Stimulated activated CD4-positive, alpha-beta T cell treated with anti-CD3 and anti-CD28 coated beads, TNF-alpha, amount 100 ng/mL, for 48 hours (primary cell): ENCODE measurements at regions not wholly inside any gene's neighbourhood (a gene's known extent, or its start where the extent isn't known, plus 50 kb on each side); places are given as distances from the start of the nearest gene placed in this dataset.
"Not testable (repeated sequence)": the region's sequence is repeated elsewhere in the genome, so short reads cannot be mapped to it uniquely, and the experiment has no call there.

ENCODE experiments used
- DNase-seq, 3 donors: peaks; one replicate each; pipeline ENCODE4 v3.0.0-alpha.2; 2020; ENCODE audit warnings: low read depth in 3 of 3

DNA sequence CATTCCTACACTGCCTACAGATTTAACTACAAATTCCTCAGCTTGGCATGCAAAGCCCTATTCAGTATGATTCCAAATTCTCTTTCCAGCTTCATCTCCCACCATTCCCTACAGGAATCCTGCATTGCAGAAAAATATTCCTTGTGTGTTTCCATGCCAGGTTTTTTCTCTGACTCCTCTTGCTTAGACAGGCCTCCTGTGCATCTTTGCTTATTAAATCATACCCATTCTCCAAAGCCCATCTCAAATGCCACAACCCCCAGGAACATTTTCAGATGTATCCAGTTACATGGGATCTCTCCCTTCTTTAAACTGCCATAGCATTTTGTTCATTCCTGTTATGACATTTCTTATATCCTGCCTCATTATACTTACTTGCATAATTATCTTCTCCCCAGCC, 106.4 kb upstream of the GRIA3 start:
- no peak for DNase-seq

DNA sequence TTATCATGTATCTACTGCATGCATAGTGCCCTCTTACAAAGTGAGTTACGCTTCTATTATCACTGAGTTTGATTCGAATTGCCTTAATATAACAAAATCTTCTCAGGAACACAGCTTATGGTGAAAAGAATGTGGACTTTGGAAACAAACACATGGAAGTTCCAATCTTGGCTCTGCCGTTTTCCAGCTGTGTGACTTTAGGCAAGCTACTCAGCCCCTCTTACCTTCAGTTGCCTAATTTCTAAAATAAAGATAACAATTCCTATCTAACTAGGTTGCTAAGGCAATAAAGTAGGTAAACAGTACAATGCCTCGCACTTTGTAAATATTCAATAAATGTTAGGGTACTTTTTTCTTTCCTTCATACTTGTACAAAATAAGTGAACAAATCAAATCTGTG, 104.0 kb upstream of the GRIA3 start:
- no peak for DNase-seq

DNA sequence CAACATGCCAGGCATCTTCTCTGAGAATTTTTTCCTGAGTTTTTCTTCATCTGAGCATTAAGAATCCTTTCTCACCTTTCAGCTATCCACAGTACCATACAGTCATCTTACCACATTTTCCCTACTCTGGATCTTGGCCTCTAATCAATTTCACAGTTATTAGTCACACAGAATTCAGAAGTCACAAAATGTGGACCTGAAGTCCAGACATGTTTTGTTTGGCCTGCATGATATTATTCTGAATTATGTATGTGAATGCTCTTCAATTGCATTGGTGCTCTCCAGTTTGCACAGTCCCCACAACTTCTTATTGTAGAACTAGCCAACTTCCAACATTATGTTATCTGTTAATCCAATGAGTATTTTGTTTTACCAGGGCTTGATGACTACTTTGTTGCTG, 102.3 kb upstream of the GRIA3 start:
- no peak for DNase-seq

DNA sequence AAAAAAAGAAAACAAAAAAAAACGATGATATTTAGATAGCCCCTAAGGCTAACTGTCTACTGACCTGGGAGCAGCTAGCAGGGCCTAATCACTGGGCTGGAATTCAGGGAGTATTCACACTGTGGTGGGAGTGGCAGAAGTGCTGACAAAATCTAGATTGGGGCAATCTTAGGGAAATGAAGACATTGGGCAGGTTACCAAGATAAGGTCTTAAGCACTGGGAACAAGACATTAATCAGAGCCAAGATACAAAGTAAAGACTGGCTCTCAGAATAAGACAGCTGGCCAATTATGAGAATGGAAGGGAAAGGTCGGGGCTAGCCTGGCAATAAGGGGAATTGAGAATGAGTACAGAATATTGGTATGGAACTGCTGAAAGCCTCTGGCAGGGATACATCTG, 100.2 kb upstream of the GRIA3 start:
- DNase-seq, result no peak

DNA sequence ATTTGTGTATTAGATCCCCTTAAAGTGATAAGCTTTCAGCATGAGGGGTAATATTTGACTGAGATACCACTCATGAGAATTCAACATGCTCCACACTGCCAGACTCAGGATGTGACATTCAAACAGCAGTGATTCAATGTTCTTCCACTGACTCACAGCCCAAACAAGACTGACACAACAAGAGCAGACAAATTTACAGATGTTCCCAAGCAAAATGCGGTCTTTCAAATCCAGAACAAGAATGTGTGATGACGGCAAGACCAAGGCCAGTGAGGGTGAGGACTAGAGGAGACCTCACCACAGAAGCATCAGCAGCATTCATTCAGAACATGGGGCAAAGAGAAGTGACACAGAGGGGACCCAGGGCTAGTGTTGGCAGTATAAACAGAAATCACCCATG, 99.3 kb upstream of the GRIA3 start:
- DNase-seq, result no peak

DNA sequence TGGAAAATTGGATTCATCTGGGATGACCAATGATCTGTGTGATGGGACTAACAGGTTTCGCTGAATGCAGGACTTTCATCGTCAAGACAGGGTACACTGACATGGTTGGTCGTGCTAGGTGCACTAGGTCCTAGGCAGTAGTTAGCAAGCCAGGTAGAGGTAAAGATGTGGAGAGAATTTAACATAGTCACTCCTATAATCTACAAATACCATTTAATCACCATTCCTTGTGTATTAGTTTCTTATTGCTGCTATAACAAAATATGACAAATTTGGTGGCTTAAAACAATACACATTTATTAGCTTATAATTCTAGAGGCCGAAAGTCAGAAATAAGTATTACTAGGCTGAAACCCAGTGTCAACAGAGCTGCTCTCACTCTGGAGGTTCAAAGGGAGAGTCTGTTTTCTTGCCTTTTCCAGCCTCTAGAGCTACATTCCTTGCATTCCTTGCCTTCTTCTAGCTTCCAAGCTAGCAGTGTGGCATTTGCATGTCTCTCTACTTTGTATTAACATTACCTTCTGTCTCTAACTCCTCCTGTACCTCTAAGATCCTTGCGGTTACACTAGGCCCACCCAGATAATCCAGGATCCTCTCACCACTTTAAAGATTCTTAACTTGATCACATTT, 98.7 kb upstream of the GRIA3 start:
- DNase-seq, result no peak

DNA sequence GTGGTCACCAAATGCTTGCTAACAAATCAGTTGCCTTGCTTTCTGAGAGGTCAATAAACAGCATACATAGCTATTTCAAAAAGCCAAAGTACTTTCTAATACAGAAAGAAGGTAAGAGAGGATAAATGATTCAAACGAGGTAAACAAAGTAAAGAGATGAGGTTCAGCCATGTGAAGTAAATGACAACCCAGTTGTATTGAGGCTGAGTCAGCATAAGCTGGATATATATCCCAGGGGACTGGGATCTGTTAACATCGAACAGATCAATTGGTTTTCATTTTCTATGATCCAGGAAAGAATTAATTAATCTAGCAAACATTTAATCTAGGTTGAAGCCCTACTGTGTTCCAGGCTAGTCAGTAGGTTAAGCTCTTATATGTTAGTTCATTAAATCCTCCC, 97.3 kb upstream of the GRIA3 start:
- no peak for DNase-seq

DNA sequence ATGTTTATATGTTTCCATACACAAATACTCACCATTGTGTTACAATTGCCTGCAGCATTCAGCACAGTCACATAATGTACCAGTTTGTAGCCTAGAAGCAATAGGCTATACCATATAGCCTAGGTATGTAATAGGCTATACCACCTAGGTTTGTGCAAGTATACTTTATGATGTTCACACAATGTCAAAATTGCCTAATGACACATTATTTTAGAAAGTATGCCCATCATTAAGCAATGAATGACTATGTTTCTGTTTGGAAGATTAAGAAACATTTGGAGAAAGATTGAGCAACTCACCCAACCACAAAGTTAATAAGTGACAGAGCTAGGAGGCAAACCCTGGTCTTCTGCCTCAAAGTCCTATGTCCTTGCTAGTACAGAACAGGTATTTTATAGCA, 96.8 kb upstream of the GRIA3 start:
- no peak for DNase-seq

DNA sequence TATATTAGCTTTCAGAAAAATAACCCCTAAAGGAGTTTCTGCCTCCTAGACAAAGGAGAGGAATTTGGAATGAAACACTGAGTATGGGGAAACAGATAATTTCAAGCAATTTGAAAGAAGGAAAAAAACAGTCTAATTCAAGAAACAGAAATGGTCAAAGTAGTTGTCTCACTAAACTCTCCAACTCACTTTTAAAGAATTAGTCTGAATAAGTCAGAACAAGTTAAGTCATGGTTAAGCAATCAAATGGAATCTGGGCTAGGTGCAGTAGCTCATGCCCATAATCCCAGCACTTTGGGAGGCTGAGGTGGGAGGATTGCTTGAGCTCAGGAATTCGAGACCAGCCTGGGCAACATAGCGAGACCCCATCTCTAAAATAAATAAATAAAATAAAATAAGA, 95.7 kb upstream of the GRIA3 start:
- no peak for DNase-seq

DNA sequence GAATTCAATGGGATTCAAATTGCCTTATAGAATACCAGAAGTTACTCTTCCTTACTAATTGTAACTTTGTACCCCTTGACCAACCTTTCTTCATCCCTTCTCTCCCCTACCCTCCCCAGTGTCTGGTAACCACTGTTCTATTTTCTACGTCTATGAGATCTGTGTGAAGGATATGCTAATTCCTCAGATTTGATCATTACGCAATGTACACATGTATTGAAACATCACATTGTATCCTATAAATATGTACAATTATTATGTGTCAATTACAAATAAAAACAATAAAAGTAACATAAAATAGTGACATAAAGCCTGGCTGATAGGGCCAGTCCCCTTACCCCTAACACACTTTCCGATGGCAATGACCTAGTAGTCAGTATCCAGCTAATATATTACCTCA, 95.1 kb upstream of the GRIA3 start:
- DNase-seq, result no peak

DNA sequence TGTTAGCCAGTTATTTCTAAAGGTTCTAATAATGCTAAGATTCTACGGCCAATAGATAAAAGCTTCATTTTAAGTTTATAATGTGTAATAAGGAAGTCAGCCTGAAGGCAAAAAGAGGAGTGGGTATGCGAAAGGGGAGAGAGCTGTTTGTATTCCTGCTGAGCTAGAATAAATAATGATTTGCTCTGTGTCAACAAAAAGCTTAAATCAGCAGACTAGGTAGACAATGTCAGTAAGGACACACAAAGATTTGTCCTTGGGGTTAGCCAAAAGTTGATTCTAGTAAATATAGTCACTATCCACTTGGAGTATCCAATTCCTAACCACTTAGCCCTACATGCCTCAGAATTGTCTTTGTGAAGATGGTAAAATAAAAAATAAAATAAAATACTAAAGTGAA, 90.3 kb upstream of the GRIA3 start:
- no peak for DNase-seq

DNA sequence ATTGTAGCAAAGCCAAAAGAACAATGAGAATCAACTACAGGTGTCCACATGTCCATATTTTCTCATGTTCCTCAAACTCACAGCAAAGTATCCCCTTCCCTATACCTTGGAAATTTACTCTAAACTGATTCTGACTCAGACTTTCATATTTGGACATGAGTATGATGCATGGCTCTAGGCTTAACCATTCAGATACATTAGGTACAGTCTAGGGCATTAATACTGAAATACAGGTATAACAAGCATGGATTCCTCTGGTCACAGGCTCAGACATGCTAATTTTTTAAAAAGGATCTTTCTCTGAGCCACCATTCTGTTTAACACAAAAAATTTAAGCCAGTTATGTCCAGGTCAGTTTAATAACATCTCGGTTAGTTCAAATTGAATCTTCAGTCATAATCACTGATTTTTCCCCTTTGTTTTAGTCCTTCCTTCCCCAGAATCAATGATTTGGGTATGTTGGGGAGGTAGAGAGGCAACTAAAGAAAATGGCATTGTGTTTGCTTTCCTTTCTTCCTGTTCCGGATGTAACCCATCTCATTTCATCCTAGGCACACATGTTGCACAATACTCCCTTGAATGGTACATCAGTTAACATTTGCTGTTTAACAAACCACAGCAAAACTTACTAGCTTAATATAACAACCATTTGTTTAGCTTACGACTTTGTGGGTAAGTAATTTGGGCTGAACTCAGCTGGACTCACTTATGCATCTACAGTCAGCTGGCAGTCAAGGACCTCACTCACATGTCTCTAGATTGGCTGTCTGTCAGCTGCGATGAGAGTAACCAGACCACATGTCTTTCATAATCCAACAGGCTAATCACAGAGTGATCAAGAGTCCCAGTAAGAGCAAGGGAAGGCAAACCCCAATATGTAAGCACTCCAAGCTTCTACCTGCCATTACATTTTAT, 75.3 kb upstream of the GRIA3 start:
- no peak for DNase-seq

DNA sequence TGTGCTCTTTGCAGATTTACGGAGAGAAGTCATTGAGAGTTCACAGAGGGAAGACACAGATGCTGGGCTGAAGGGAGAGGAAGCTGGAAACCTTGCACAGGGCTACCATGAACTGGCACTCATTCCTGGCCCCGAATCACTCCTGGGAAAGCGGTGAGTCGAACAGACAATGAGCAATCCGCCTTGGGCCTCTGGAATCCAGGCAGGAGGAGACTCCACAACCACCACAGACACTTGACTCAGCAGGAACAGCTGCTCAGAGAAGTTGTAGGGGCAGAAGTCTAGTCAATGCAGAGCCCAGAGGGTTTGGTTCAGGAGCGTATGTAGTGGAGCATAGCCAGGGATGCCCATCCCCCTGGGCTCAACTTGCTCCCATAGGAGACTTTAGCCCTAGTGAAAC, 62.8 kb upstream of the GRIA3 start:
- DNase-seq, result no peak

DNA sequence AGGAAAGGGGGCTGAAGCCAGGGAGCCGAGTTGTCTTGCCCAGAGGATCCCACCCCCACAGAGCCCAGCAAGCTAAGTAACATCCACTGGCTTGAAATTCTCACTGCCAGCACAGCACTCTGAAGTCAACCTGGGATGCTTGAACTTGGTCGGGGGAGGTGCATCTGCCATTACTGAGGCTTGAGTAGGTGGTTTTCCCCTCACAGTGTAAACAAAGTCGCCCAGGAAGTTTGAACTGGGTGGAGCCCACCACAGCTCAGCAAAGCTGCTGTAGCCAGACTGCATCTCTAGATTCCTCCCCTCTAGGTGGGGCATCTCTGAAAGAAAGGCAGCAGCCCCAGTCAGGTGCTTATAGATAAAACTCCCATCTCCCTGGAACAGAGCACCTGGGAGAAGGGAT, 54.3 kb upstream of the GRIA3 start:
- DNase-seq, result not testable (repeated sequence)
